ENCODE measurements at regions not wholly inside any gene's neighbourhood (a gene's known extent, or its start where the extent isn't known, plus 50 kb on each side); places are given as distances from the start of the nearest gene placed in this dataset.

DNA sequence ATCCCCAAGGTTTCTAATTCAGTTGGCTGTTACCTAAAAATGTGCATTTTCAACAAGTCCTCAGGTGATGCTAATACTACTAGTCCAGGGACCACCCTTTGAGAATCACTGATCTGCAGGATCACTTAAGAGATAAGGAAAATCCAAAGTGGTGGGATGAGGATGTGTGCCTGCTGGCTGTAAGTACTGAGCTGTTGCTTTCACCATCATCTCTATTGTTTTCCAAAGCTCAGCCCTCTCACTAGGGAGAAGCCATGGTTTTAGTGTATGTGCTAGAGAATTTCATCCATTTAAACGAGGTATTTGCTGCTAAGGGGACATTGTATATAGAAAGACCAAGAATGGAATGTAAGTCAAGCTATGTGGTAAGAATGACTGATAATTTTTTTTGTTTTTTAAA, 202.3 kb downstream of the KIF21A start:
- no peak for DNase-seq (ENCODE audit: low read depth)

DNA sequence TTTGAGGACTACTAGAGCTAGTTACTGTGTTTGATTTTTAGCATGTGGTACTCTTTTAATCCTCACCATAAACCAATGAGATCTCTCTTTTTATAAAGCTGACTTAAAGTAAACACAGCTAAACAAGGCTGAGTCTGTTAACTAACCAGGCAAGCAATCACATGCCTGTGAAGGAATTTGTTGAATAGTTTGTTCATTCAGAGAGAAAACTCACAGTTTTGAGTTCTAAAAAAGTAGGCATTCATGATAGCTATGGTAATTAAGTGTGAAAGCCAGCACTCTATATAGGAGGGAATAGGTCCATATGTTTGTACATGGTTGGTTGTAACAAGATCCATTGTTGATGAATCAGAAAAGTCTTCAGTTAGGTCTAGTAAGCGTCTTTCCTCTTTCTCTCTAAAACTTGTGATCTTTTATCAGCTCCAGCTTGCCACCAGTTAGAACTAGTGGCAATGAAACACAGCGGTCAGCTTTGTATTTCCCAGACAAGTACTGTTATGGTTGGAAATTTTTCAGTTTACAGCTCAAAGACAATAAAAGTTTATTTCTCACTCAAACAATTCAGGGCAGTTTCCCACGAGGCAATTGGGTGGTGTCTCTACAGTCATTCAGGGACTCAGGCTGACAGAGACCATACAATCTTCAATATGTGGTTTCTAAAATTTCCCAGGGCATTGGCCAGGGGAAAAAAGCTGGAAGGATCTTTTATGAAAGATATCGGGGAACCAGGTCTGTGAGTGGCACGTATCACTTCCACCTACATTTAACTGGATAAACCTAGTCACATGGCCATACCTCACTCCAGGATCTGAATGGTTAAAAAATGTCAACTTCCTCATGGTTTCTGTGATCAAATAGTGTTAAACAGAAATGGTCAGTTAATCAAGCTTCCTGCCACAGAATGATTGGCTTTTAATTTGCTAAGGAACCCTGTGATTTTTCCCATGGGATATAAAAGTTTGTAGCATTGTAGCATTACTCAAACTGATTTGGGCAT, 203.1 kb downstream of the KIF21A start:
- no peak for DNase-seq (ENCODE audit: low read depth)

DNA sequence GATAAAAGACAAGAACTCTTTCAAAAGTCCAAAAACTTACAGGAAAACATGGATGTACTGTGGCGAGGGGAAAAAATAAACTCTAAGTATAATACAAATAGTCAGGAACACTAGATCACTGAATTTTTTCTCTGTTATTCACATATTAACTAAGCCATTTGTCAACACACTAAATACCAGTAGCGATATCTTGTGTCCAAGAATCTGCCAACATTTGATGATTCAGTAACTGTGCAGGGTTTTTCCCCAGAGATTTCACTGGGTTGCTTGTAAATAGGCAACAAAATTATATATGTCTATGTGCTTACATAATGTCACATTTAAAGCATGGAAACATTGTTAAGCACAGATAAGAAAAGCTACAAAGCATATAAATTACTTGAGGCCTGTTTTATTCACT, 205.9 kb downstream of the KIF21A start:
- no peak for DNase-seq (ENCODE audit: low read depth)

DNA sequence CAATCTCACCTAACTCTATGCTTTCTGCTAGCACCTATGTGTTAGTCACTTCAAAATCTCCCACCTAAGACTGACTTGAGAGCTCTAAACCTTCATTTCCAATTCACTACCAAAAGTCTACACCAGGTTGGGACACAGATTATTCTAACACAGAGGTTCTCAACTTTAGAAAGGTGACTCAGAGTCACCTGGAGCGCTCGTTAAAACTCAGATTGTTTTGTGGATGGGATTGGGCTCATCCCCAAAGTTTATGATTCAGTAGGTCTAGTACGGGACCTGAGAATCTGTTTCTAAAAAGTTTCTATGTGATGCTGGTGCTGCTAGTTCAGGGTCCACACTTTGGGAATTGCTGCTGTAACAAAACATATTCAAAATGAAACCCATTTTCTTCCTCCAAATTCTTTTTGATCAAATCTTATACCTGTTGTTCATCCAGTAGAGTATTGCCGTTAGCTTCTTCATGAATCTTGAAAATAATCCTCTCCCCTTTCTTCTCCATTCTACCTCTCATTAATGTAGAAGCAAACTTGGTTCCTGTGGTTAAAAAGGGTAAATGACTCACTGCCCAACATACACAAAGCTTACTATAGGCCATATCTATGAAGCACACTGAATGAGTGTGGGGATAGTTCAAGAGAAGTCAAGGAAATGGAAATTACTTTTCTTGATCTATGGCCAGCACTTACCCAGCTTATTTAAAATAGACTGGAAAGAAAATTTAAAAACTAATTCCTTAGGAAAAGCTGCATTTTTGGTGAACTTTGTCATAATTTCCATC, 206.7 kb downstream of the KIF21A start:
- no peak for DNase-seq (ENCODE audit: low read depth)

DNA sequence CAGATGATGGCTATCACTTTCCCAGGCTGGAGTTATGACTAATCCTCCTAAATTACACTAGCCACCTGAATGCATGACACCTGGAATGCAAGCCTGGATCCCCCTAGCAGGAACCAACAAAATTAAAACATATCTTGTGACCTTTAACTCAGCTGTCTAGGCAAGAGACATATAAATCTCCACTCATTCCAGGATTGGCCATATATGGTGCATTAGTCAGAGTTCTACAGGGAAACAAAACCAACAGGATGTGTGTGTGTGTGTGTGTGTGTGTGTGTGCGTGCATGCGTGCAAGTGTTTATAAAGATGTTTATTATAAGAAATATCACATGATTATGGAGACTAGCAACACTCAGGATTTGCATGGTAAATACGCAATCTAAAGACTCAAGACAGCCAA, 212.8 kb downstream of the KIF21A start:
- no peak for DNase-seq (ENCODE audit: low read depth)

DNA sequence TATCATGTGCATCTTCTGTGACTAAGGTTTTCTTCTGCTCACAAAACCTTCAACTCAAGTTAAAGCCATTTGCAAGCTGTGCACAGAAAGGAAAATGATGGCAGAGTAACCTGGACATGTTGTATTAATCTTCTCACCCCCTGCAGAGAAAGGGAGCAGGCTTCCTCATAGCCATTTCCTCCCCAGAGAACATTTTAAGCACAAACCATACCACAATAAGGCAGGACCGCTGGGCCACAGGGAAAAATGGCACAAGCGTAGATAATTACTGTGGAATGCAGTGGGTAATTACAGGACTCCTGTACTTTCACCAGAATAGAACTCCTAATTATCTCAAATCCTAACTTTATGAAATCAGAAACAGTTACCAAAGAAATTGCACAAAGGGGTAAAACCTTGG, 215.7 kb downstream of the KIF21A start:
- DNase-seq (ENCODE audit: low read depth), result no peak

DNA sequence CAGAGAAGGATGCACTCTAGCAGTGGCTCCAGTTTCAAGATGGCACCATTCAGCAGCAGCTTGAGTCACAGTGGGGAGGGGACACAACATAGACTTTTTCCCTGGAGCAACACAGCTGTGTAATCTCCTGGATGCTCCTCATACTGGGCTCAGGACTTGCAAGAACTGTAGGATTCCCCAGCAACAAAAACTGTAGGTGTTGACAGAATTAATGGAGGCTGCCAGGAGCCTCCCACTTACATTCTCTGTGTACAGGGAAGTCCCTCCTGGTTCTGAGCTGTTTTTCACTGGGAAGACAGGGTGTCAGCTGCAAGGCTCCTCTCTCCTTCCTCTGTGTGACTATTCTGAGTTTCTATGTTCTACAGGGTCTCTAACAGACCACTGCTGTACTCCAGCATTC, 217.9 kb downstream of the KIF21A start:
- DNase-seq (ENCODE audit: low read depth), result no peak

DNA sequence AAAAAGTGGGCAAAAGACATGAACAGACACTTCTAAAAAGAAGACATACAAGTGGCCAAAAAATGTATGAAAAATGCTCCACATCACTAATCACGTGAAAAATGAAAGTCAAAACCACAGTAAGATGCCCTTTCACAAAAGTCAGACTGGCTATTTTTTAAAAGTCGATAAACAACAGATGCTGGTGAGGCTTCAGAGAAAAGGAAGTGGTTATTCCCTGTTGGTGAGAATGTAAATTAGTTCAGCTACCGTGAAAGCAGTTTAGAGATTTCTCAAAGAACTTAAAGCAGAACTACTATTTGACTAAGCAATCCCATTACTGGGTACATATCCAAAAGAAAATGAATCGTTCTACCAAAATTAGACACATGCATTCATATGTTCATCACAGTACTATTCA, 237.0 kb downstream of the KIF21A start:
- no peak for DNase-seq (ENCODE audit: low read depth)

DNA sequence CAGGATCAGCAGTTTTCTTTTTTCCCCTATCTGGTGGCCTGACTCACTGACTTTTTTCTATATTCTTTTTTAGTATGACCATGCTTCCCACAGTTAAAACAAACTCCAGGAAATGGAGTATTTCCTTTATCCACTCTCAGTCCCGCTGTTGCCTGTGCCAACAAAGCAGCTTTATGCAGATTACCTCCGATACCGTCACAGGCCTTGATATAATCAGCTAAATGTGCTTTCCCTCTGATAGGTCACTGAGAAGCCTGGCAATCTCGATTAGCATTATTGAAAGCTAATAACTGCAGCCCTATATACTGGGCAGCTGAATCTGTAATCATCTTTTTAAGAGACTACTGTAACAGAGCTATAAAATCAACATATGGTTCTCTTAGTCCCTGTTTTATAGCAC, 243.6 kb downstream of the KIF21A start:
- no peak for DNase-seq (ENCODE audit: low read depth)

DNA sequence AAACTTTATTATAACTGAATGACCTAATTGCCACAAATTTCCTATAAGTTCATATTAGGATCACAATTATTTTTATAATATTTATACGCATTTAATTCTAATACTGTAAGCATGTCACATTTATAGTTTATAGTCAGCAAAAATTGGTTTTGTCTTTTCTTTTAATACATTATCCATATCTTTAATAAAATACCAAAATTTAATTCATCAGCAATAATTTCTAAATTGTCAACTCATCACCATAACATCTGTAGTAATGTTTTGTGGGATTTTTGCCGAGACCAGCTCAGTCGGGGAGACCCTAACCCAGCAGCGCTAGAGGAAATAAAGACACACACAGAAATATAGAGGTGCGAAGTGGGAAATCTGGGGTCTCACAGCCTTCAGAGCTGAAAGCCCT, 254.2 kb downstream of the KIF21A start:
- DNase-seq (ENCODE audit: low read depth), result no peak

DNA sequence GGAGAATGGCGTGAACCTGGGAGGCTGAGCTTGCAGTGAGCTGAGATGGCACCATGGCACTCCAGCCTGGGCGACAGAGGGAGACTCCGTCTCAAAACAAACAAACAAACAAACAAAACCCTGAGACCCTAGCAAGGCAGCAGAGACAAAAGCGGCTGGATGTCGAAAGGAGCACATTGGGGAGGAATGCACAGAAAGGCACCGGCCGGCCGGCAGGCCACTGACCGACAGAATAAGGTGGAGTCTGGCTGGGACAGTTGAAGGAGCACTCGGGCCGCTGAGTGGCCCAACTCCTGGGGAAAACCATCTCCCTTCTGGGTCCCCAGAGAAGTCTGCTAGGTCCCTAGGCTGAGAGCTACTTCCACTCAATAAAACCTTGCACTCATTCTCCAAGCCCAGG, 256.2 kb downstream of the KIF21A start:
- DNase-seq (ENCODE audit: low read depth), result no peak

DNA sequence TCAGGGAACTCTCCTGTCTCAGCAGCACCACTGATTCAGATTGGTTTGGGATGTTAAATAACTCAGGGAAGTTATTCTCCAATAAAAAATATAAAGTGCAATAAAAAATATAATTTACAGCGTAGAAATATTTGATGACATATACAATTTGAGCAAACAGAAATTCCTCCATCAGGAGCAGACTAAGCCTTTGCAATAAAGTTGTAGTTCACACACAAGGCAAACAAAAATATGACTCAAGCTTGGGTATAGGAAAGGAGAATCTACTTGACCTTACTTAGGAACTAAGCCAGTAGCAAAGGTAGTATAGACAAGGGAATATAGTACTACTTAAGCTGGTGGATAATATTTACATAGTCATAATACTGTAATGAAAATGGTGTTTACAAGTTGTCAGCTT, 264.1 kb downstream of the KIF21A start:
- no peak for DNase-seq (ENCODE audit: low read depth)

DNA sequence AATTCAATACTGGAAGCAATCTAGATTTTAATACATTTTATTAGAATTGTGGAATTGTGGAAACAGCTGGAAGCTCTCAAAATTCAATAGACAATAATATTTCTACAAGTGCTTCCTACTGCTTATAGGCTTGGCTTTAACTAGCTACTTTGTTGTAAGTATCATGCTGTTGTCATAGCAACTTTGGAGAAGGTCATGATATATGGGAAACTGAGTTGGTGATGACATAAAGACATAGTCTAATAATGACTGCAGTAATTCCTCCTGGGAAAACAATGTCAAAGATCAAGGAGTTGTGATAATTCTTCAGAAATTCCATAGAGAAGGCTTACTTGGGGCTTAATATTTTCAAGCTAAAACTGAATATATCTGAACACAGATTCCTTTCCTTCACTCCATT, 266.6 kb downstream of the KIF21A start:
- no peak for DNase-seq (ENCODE audit: low read depth)

DNA sequence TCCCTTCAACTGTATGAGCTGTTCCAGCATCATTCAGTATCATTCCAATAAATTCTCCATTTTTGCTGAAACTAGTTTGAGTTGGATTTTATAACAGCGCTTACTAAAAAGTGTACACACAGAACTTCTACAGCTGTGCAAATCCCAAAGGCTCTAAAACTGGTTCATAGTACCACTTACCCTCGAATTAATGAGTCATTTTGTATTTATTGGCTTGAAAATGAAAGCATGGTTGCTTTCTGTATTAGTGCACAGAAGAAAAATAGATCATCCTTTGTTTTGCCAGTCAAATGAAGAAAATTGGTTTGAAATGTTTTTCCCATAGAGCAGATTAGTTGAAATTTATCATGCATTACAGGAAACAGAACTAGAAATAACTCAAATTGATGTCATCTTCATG, 268.3 kb upstream of the CPNE8 start:
- DNase-seq (ENCODE audit: low read depth), result no peak

DNA sequence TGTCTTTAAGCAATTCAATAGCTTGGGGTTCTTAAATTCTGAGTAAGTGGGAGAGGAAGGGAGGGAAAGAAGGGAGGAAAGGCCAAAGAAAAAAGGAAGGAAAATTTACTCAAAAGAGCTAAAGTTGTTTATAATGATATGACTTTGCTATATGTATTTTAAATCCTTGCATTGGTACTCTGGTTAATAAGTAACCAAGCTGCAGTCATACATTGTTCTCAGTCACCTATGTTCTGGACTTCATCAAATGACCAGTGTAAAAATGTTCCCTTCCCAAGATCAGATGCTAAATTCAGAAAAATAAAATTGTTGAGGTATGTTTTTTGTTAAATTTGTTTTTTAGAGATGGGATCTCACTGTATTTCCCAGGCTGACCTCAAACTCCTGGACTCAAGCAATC, 259.9 kb upstream of the CPNE8 start:
- no peak for DNase-seq (ENCODE audit: low read depth)

DNA sequence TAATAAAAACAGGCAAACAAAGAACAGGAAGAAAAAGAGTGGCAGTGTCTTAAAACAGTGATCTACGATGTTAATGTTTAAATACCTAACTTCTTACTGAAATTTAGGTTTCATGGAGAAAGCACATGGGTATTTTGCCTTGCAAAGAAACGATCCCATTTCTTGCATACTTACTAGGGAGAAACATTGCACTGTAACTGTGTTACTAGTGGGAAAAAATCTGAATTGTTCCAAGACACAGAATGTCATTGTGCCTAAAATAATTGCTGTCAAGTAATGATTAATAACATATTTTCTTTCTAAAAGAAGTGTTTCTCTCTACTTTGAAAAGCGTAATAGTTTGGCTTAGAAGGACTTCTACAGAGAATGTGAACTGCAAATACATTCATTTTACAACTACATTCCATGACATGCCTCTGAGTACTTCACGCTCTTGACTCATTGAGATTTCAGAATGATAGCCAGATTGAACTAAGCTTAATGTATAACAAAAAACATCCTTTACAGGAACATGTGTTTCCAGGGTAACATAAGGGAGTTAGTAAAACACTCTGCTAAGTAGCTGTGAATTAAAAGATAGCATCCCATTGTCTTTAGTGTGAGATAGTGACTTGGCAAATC, 256.2 kb upstream of the CPNE8 start:
- no peak for DNase-seq (ENCODE audit: low read depth)

DNA sequence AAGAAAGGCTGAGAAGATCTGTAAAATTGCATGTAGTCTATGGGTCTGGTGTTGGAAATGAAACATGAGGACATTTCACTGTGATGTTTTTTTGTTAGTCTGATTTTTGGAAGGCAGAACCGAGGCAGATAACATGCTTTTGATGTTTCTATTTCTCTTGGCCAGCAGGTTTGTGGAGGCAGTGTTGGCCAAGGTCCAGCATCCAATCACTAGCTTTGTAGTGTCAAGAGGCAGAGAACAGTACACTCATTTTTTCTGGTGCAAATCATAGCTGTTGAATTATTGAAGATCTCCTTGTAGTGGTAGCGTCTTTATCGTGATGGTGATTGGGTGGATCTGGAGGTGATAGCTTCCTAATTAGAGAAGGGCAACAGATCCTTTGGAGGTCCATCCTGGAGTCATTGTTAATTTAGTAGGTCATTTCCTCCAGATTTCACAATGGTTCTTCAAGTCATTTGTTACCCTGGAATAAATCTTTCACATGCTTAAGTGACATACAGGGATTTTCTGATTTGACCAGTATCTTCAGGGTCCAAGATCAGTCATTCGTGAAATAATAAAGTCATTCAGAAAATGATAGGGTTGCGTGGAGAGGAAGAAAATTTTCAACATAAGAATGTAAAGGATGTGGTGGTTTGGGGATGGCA, 252.4 kb upstream of the CPNE8 start:
- DNase-seq (ENCODE audit: low read depth), result no peak

DNA sequence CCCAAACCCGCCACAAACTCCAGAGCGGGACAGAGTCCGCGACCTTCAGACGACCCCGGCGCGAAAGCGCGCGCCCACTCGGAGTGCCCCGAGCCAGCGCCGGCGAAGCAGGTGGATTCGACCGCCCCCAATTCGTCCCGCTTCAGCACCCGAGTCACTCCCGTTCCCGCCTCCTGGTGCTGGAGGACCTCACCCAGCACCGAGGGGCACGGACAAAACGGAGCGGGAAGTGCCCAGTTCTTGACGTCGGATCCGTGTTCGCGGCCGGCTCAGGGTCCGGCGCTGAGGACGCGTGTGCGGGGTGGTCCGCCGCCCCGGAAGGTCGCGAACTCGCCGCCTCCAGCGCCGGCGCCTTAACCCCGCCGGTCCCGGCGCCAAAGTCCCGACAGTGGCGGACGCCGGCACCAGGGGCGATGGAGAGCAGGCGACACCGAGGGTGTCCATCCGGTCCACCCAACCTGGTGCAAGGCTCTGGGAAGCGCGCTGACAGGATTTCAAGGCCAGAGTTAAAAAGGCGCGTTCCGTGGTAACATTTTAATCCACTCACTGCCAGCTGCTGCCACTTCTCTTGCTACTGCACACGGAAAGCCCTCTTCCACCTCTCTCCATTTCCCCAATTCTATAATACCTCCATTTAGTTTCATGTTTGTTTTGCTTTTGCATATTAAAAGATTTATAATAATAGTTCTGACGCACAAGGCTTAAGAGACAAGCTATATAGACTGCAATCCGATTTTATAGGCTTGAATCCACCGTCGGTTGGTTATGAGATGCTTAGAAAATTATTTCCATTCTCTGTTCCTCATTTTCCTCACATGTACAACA, 240.0 kb upstream of the CPNE8 start:
- DNase-seq (ENCODE audit: low read depth), result peak; percentile 6

DNA sequence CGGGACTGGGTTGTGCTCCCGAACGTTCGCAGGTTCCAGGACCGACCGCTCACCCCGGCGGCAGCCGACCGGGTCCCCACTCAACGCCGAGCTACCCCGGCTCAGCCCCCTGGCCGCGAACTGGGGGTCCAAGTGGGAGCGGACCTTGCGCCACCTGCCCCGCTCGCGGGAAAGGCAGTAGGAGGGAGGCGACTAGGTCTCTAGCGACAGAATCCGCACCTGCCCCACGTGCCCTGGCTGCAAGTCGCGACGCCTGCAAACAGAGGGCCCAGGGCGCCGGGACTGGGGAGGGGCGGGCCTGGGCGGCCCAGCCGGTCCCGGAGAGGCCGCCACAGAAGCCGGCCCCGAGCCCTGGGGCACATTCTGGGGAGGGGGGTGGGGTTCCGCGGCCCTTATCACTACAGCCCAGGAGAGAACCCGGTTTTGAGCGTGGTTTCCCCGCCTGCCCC, 239.2 kb upstream of the CPNE8 start:
- no peak for DNase-seq (ENCODE audit: low read depth)

DNA sequence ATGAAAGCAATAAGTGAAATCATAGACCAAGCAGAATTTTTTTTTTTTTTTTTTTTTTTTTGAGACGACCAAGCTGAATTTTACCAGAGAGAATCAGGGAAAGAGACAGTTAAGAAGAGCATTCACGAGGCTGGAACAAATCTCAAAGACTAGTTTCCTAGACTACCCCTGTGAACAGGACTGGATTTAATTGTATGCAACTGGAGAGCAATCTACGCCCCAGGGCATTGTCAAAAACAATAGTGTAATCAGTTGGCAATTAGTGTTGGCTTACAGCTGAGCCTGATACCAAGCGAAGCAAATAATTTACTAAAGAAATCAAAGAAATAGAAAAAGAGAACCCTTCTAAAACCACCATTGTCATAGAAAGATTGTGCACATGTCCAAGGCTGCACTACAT, 232.9 kb upstream of the CPNE8 start:
- no peak for DNase-seq (ENCODE audit: low read depth)

DNA sequence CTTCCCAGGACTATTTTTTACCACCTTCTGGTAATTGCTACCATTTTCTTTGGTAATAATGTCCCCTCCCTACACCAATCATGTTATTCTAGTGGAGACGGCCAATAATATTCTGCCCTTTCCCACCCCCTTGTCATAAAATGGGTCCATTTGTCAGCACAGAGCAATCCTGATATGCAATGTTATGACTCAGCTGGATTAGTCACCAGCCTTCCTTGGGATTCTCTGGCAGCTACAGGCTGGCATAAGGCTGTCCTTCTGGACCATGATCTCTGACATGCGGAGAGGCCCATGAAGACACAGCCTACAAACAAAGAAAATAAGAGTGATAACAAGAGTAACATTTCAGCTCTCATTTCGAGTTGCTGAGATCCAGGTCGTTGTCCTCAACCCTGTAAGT, 222.0 kb upstream of the CPNE8 start:
- DNase-seq (ENCODE audit: low read depth), result no peak

Measured in stimulated activated CD8-positive, alpha-beta memory T cell treated with anti-CD3 and anti-CD28 coated beads, Interleukin-15, amount 100 ng/mL, for 24 hours (primary cell).